ENCODE measurements at regions not wholly inside any gene's neighbourhood (a gene's known extent, or its start where the extent isn't known, plus 50 kb on each side); places are given as distances from the start of the nearest gene placed in this dataset.

GRCh38 chr7:375901-376305 is 85.9 kb downstream of the FOXL3 start:
- TF ChIP-seq, protein P1, sequence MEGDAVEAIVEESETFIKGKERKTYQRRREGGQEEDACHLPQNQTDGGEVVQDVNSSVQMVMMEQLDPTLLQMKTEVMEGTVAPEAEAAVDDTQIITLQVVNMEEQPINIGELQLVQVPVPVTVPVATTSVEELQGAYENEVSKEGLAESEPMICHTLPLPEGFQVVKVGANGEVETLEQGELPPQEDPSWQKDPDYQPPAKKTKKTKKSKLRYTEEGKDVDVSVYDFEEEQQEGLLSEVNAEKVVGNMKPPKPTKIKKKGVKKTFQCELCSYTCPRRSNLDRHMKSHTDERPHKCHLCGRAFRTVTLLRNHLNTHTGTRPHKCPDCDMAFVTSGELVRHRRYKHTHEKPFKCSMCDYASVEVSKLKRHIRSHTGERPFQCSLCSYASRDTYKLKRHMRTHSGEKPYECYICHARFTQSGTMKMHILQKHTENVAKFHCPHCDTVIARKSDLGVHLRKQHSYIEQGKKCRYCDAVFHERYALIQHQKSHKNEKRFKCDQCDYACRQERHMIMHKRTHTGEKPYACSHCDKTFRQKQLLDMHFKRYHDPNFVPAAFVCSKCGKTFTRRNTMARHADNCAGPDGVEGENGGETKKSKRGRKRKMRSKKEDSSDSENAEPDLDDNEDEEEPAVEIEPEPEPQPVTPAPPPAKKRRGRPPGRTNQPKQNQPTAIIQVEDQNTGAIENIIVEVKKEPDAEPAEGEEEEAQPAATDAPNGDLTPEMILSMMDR (IDR thresholded peaks at IDR 0.05) = no peak
- no peak for TF ChIP-seq POLR2A (IDR thresholded peaks at IDR 0.05)

Measured in heart left ventricle (tissue), 13 donors.